Stimulated activated CD4-positive, alpha-beta T cell treated with anti-CD3 and anti-CD28 coated beads, TNF-alpha, amount 100 ng/mL, for 48 hours (primary cell): ENCODE measurements at regions not wholly inside any gene's neighbourhood (a gene's known extent, or its start where the extent isn't known, plus 50 kb on each side); places are given as distances from the start of the nearest gene placed in this dataset.

Experiments used
- DNase-seq, 3 donors: peaks; one replicate each; pipeline ENCODE4 v3.0.0-alpha.2; 2020; ENCODE audit warnings: low read depth in 3 of 3

GRCh38 chr4:138858419-138858818, 157.2 kb upstream of the NOCT start:
- DNase-seq = no peak

- DNase-seq = no peak
These were observed 158.2 kb upstream of the NOCT start for GRCh38 chr4:138857416-138857815.

- DNase-seq = no peak
These were observed 162.9 kb upstream of the NOCT start for GRCh38 chr4:138852681-138853080.

- DNase-seq = no peak
These were observed 163.9 kb upstream of the NOCT start for GRCh38 chr4:138851391-138852335.

GRCh38 chr4:138845664-138846063, 169.9 kb upstream of the NOCT start:
- no peak for DNase-seq

- DNase-seq = no peak
These were observed 170.5 kb upstream of the NOCT start for GRCh38 chr4:138845054-138845453.

- DNase-seq = no peak
These were observed 172.0 kb upstream of the NOCT start for GRCh38 chr4:138843616-138844015.

- no peak for DNase-seq
These were observed 174.2 kb upstream of the NOCT start for GRCh38 chr4:138841343-138841742.

- no peak for DNase-seq
These were observed 177.3 kb upstream of the NOCT start for GRCh38 chr4:138838251-138838650.

GRCh38 chr4:138835832-138836533, 179.6 kb upstream of the NOCT start:
- DNase-seq = no peak

- DNase-seq = no peak
These were observed 181.6 kb upstream of the NOCT start for GRCh38 chr4:138833974-138834373.

GRCh38 chr4:138832563-138832962, 183.0 kb upstream of the NOCT start:
- DNase-seq = peak in 1 of 3 donors; percentile 20

GRCh38 chr4:138831948-138832347, 183.6 kb upstream of the NOCT start:
- DNase-seq = no peak

GRCh38 chr4:138828926-138829325, 186.7 kb upstream of the NOCT start:
- no peak for DNase-seq

GRCh38 chr4:138826754-138827153, 188.8 kb upstream of the NOCT start:
- DNase-seq = no peak

- DNase-seq = no peak
These were observed 189.3 kb upstream of the NOCT start for GRCh38 chr4:138826322-138826721.

GRCh38 chr4:138821331-138821730, 194.2 kb upstream of the NOCT start:
- no peak for DNase-seq

GRCh38 chr4:138816875-138817274, 198.7 kb upstream of the NOCT start:
- no peak for DNase-seq

- DNase-seq = no peak
These were observed 199.8 kb upstream of the NOCT start for GRCh38 chr4:138815811-138816210.

- DNase-seq = no peak
These were observed 209.8 kb upstream of the NOCT start for GRCh38 chr4:138805736-138806135.

GRCh38 chr4:138804711-138805110, 210.9 kb upstream of the NOCT start:
- DNase-seq = no peak

- no peak for DNase-seq
These were observed 212.5 kb upstream of the NOCT start for GRCh38 chr4:138803051-138803450.

GRCh38 chr4:138802499-138802898, 213.1 kb upstream of the NOCT start:
- no peak for DNase-seq
